ENCODE measurements at regions not wholly inside any gene's neighbourhood (a gene's known extent, or its start where the extent isn't known, plus 50 kb on each side); places are given as distances from the start of the nearest gene placed in this dataset.

DNA sequence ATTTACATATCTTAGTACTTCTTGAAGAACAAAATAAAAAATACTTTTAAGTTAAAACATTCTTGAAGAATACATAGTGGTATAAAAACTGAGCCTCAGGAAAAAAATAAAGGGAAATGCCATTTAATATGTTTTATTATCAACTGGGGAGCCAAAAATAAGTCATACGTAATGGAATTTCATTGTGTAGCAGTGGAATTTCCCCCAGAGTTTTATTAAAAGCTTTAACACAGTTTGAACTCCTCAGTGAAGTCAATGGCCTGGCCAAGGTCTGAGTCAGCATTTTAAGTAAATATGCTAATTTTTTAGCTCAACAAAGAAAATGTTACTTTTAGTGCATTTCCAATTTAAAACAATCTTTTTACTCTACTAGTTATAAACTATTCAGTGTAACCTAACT, 350.1 kb upstream of the ATP2B1 start:
- no peak overlapping the region for H3K4me3 ChIP-seq
- 52 to 65% methylated on average over 1 of the region's 1 CpG for WGBS, 2 donors
- no peaks in the 10 kb centered on the region for H3K4me1 ChIP-seq
- no peaks in the 10 kb centered on the region for H3K36me3 ChIP-seq (replicated peaks in 1 of 2; ENCODE audit: insufficient read depth in 1 of 2, low read depth in 2 of 2)
- ATAC-seq (no peak), DNase-seq (peak in 1 of 4 donors; percentile 3)
- H3K27ac ChIP-seq, result no peak overlapping the region
- no peak for TF ChIP-seq POLR2A (IDR thresholded peaks at IDR 0.05)
- TF ChIP-seq, protein P1, sequence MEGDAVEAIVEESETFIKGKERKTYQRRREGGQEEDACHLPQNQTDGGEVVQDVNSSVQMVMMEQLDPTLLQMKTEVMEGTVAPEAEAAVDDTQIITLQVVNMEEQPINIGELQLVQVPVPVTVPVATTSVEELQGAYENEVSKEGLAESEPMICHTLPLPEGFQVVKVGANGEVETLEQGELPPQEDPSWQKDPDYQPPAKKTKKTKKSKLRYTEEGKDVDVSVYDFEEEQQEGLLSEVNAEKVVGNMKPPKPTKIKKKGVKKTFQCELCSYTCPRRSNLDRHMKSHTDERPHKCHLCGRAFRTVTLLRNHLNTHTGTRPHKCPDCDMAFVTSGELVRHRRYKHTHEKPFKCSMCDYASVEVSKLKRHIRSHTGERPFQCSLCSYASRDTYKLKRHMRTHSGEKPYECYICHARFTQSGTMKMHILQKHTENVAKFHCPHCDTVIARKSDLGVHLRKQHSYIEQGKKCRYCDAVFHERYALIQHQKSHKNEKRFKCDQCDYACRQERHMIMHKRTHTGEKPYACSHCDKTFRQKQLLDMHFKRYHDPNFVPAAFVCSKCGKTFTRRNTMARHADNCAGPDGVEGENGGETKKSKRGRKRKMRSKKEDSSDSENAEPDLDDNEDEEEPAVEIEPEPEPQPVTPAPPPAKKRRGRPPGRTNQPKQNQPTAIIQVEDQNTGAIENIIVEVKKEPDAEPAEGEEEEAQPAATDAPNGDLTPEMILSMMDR (IDR thresholded peaks at IDR 0.05), result no peak
- no peaks in the 10 kb centered on the region for H3K27me3 ChIP-seq
- no peaks in the 10 kb centered on the region for H3K9me3 ChIP-seq
- intact Hi-C loops (cut with DNase I), result no loop called here

GRCh38 chr12:90055071-90055470, 346.4 kb upstream of the ATP2B1 start:
- H3K4me3 ChIP-seq, result no peak overlapping the region
- no peak overlapping the region for H3K27ac ChIP-seq
- H3K4me1 ChIP-seq, result no peaks in the 10 kb centered on the region
- intact Hi-C loops (cut with DNase I), result no loop called here
- 60 to 71% methylated on average over 1 of the region's 1 CpG for WGBS, 2 donors
- no peaks in the 10 kb centered on the region for H3K27me3 ChIP-seq
- no peak for TF ChIP-seq POLR2A (IDR thresholded peaks at IDR 0.05)
- TF ChIP-seq, protein P1 (IDR thresholded peaks at IDR 0.05), result no peak
- no peaks in the 10 kb centered on the region for H3K36me3 ChIP-seq (replicated peaks in 1 of 2; ENCODE audit: insufficient read depth in 1 of 2, low read depth in 2 of 2)
- DNase-seq (no peak), ATAC-seq (no peak)
- no peaks in the 10 kb centered on the region for H3K9me3 ChIP-seq

GRCh38 chr12:90048918-90049317, 340.3 kb upstream of the ATP2B1 start:
- intact Hi-C loops (cut with DNase I), result no loop called here
- no peak for TF ChIP-seq POLR2A (IDR thresholded peaks at IDR 0.05)
- TF ChIP-seq, protein P1 (IDR thresholded peaks at IDR 0.05), result no peak
- H3K36me3 ChIP-seq (replicated peaks in 1 of 2; ENCODE audit: insufficient read depth in 1 of 2, low read depth in 2 of 2), result no peaks in the 10 kb centered on the region
- H3K9me3 ChIP-seq, result no peaks in the 10 kb centered on the region
- DNase-seq, result no peak
- H3K27ac ChIP-seq, result no peak overlapping the region
- no peaks in the 10 kb centered on the region for H3K4me1 ChIP-seq
- no peak overlapping the region for H3K4me3 ChIP-seq
- ATAC-seq, result no peak
- H3K27me3 ChIP-seq, result no peaks in the 10 kb centered on the region

GRCh38 chr12:90045559-90045958, 336.9 kb upstream of the ATP2B1 start:
- ATAC-seq (no peak), DNase-seq (no peak)
- Histone ChIP-seq H3K4me1 (no peaks in the 10 kb centered on the region), H3K4me3 (no peak overlapping the region), H3K27ac (no peak overlapping the region), H3K36me3 (replicated peaks in 1 of 2; ENCODE audit: insufficient read depth in 1 of 2, low read depth in 2 of 2) (no peaks in the 10 kb centered on the region), H3K27me3 (no peaks in the 10 kb centered on the region), H3K9me3 (no peaks in the 10 kb centered on the region)
- no peak for TF ChIP-seq POLR2A (IDR thresholded peaks at IDR 0.05)
- TF ChIP-seq, protein P1 (IDR thresholded peaks at IDR 0.05), result no peak
- intact Hi-C loops (cut with DNase I), result no loop called here

GRCh38 chr12:90044069-90044468, 335.4 kb upstream of the ATP2B1 start:
- TF ChIP-seq, protein P1 (IDR thresholded peaks at IDR 0.05), result no peak
- TF ChIP-seq POLR2A (IDR thresholded peaks at IDR 0.05), result no peak
- intact Hi-C loops (cut with DNase I), result no loop called here
- ATAC-seq (no peak), DNase-seq (no peak)
- Histone ChIP-seq H3K36me3 (replicated peaks in 1 of 2; ENCODE audit: insufficient read depth in 1 of 2, low read depth in 2 of 2) (no peaks in the 10 kb centered on the region), H3K4me3 (no peak overlapping the region), H3K27me3 (no peaks in the 10 kb centered on the region), H3K9me3 (no peaks in the 10 kb centered on the region), H3K27ac (no peak overlapping the region), H3K4me1 (no peaks in the 10 kb centered on the region)
